GM23338 (cell line): ENCODE measurements at regions not wholly inside any gene's neighbourhood (a gene's known extent, or its start where the extent isn't known, plus 50 kb on each side); places are given as distances from the start of the nearest gene placed in this dataset.

Source experiments
- ATAC-seq: fragments of 200-7000 bp; cut with Tn5 transposase; 3 replicates; pipeline ENCODE4 v1.9.1; 2020
- DNase-seq: peaks from one replicate; pipeline ENCODE4 v3.0.0-alpha.2; 2015; ENCODE audit warnings: low spot score
- H2AFZ ChIP-seq: fragments of 200-600 bp; sonication (generic); 2 replicates; pipeline ENCODE4 v1.8.0; 2016; ENCODE audit warnings: antibody characterized with exemption, mild to moderate bottlenecking, moderate library complexity
- H3F3A ChIP-seq: fragments of 200-600 bp; sonication (generic); replicated peaks from 2 replicates; pipeline ENCODE4 v1.8.0; 2017; ENCODE audit warnings: antibody characterized with exemption, mixed run types, low read depth
- H3K27ac ChIP-seq: fragments of 200-600 bp; sonication (generic); 2 replicates; pipeline ENCODE4 v1.6.1; 2016; ENCODE audit warnings: low read depth
- H3K27me3 ChIP-seq: fragments of 200-600 bp; sonication (generic); 2 replicates; pipeline ENCODE4 v1.8.0; 2016; ENCODE audit warnings: mild to moderate bottlenecking, mixed run types, moderate library complexity; ENCODE audit not compliant: insufficient read depth
- H3K36me3 ChIP-seq: fragments of 200-600 bp; sonication (generic); 2 replicates; pipeline ENCODE4 v1.8.0; 2016; ENCODE audit warnings: mild to moderate bottlenecking; ENCODE audit not compliant: insufficient read depth
- H3K4me1 ChIP-seq: fragments of 200-600 bp; sonication (generic); 2 replicates; pipeline ENCODE4 v1.8.0; 2016; ENCODE audit warnings: mild to moderate bottlenecking, moderate library complexity; ENCODE audit not compliant: insufficient read depth
- H3K4me2 ChIP-seq: fragments of 200-600 bp; sonication (generic); 2 replicates; pipeline ENCODE4 v1.7.1; 2017; ENCODE audit warnings: mixed run types
- H3K4me3 ChIP-seq: fragments of 200-600 bp; sonication (generic); 2 replicates; pipeline ENCODE4 v1.6.1; 2016; ENCODE audit warnings: mixed run types
- H3K79me2 ChIP-seq: fragments of 200-600 bp; sonication (generic); replicated peaks from 2 replicates; pipeline ENCODE4 v1.8.0; 2017; ENCODE audit warnings: mild to moderate bottlenecking; ENCODE audit not compliant: insufficient read depth
- H3K9me2 ChIP-seq: fragments of 200-600 bp; sonication (generic); 2 replicates; pipeline ENCODE4 v1.8.0; 2017; ENCODE audit not compliant: insufficient read depth
- H4K20me1 ChIP-seq: fragments of 200-600 bp; sonication (generic); replicated peaks from 2 replicates; pipeline ENCODE4 v1.8.0; 2017; ENCODE audit warnings: mild to moderate bottlenecking; ENCODE audit not compliant: insufficient read depth
- H3K27ac Mint-ChIP-seq: 2 replicates; pipeline ENCODE4 v1.8.0; 2020; ENCODE audit warnings: inconsistent platforms, mild to moderate bottlenecking, moderate library complexity, mixed read lengths
- H3K27me3 Mint-ChIP-seq: 3 replicates; pipeline ENCODE4 v1.8.0; 2022; ENCODE audit warnings: low read depth, mild to moderate bottlenecking, moderate library complexity, mixed read lengths, inconsistent platforms; ENCODE audit not compliant: insufficient read depth, poor library complexity
- H3K36me3 Mint-ChIP-seq: 3 replicates; pipeline ENCODE4 v1.8.0; 2021; ENCODE audit warnings: low read depth, mild to moderate bottlenecking, inconsistent platforms, moderate library complexity, mixed read lengths
- H3K4me1 Mint-ChIP-seq: 3 replicates; pipeline ENCODE4 v1.8.0; 2020; ENCODE audit warnings: mild to moderate bottlenecking, inconsistent platforms, mixed read lengths
- H3K4me3 Mint-ChIP-seq: 3 replicates; pipeline ENCODE4 v1.8.0; 2021; ENCODE audit warnings: moderate library complexity, mild to moderate bottlenecking, inconsistent platforms, mixed read lengths
- H3K9me3 Mint-ChIP-seq: 3 replicates; pipeline ENCODE4 v1.8.0; 2020; ENCODE audit warnings: moderate library complexity, mild to moderate bottlenecking, inconsistent platforms, mixed read lengths
- CREB1 ChIP-seq: fragments of 250-450 bp; sonication (Bioruptor Pico); IDR thresholded peaks from 2 replicates; pipeline ENCODE4 v1.5.0; 2020; ENCODE audit warnings: low read depth, mild to moderate bottlenecking, moderate library complexity
- EZH2 ChIP-seq: fragments of 200-600 bp; sonication (generic); IDR thresholded peaks from one replicate; pipeline ENCODE4 v1.8.0; 2017; ENCODE audit warnings: antibody characterized with exemption, mild to moderate bottlenecking, low read depth; ENCODE audit not compliant: unreplicated experiment
- EZH2phosphoT487 ChIP-seq: fragments of 200-600 bp; sonication (generic); IDR thresholded peaks from one replicate; pipeline ENCODE4 v1.8.1; 2018; ENCODE audit warnings: antibody characterized with exemption; ENCODE audit not compliant: unreplicated experiment
- POLR2AphosphoS5 ChIP-seq: IDR thresholded peaks from 2 replicates; pipeline ENCODE4 v1.6.1; 2016; ENCODE audit warnings: antibody characterized with exemption, low read depth
- STAT1 ChIP-seq: IDR thresholded peaks from one replicate; pipeline ENCODE4 v1.6.1; 2016; ENCODE audit warnings: antibody characterized with exemption; ENCODE audit not compliant: unreplicated experiment
- ZNF331 ChIP-seq: fragments of 250-450 bp; sonication (Bioruptor Pico); IDR thresholded peaks from 2 replicates; pipeline ENCODE4 v1.5.0; 2020; ENCODE audit warnings: low read depth, mild to moderate bottlenecking, moderate library complexity
- TF ChIP-seq, protein P1 (sequence below), 2 experiments: fragments of 200-600 bp in 1 of 2; sonication (generic) in 1 of 2; conservative IDR thresholded peaks; 2 replicates each; pipeline versions ENCODE4 v1.5.1 to v1.6.1; 2016 to 2017; ENCODE audit warnings: antibody characterized with exemption in 2 of 2, low read depth in 2 of 2, mild to moderate bottlenecking in 2 of 2, moderate library complexity in 1 of 2

DNA sequence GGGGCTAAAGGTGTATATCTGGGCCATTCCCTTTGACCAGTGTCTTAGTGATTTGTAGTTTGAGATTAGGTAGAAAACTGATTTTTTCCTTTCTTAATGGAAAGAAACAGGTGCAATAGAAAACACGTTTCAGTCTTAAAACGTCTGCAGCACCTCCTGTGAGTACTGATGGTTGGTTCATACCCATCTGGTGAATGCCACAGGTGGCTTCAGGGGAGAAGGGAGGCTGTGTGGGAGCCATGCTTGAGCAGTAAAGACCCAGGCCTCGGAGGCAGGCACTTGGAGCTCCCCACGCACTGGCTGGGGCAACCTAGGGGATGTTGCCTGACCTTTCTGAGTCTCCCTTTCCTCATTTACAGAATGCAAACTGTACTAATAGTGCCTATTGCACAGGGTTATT is 171.5 kb upstream of the GRB10 start:
- no peak overlapping the region for H3K4me2 ChIP-seq
- H3K36me3 ChIP-seq: no peaks in the 10 kb centered on the region
- peaks cover 11% of the 10 kb centered on the region; the same call in 1 of the 2 replicates for H3K9me2 ChIP-seq
- H3K4me1 ChIP-seq: peaks cover 11% of the 10 kb centered on the region
- no peak overlapping the region for H3K27ac ChIP-seq
- TF ChIP-seq ZNF331 (CRISPR knock-in tag) (no peak), EZH2phosphoT487 (no peak)
- H3K9me3 Mint-ChIP-seq: peaks cover 38% of the 10 kb centered on the region
- H3K79me2 ChIP-seq: no peaks in the 10 kb centered on the region
- H3K4me1 Mint-ChIP-seq: peaks cover 21% of the 10 kb centered on the region
- no peak for ATAC-seq
- peaks cover 4% of the 10 kb centered on the region; the same call in 1 of the 2 replicates for H4K20me1 ChIP-seq
- H3K36me3 Mint-ChIP-seq: peaks cover 17% of the 10 kb centered on the region
- H3K4me3 ChIP-seq: no peak overlapping the region
- no peak overlapping the region for H3K27ac Mint-ChIP-seq
- no peak overlapping the region for H3K4me3 Mint-ChIP-seq
- no peaks in the 10 kb centered on the region for H3F3A ChIP-seq
- peaks cover 68% of the 10 kb centered on the region for H3K27me3 ChIP-seq
- DNase-seq: no peak
- no peak overlapping the region for H2AFZ ChIP-seq
- peaks cover 70% of the 10 kb centered on the region for H3K27me3 Mint-ChIP-seq

DNA sequence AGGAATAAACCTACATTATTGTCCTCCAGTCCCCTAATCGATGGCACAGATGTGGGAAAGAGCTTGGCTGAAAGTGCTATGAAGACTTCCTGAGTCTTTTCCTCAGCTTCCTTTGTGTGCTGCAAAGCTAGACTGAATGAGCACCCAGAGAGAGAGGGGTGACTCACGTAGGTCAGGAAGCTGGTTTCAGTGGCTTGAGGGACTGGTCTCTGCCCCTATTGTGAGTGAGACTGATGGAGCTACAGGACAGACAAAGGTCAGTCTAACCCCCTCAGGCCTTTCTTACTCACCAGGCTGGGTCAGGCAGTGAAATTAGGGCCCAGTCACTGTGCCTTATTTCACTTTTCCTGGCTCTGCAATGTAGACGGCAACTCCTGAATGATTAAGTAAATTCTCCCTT is 171.1 kb upstream of the GRB10 start:
- H2AFZ ChIP-seq: no peak overlapping the region
- peak; percentile 34; the same call in 1 of the 3 replicates for ATAC-seq

GRCh38 chr7:50953303-50953702 is 170.6 kb upstream of the GRB10 start:
- H3K27ac ChIP-seq: no peak overlapping the region
- H3K79me2 ChIP-seq: no peaks in the 10 kb centered on the region
- H3K4me1 ChIP-seq: peaks cover 11% of the 10 kb centered on the region
- H4K20me1 ChIP-seq: peaks cover 4% of the 10 kb centered on the region; the same call in 1 of the 2 replicates
- H3K36me3 Mint-ChIP-seq: peaks cover 18% of the 10 kb centered on the region
- H3K4me1 Mint-ChIP-seq: peaks cover 19% of the 10 kb centered on the region
- H3K27ac Mint-ChIP-seq: no peak overlapping the region
- ATAC-seq (no peak), DNase-seq (no peak)
- H3K4me2 ChIP-seq: no peak overlapping the region
- peaks cover 40% of the 10 kb centered on the region for H3K9me3 Mint-ChIP-seq
- H3K9me2 ChIP-seq: peaks cover 11% of the 10 kb centered on the region; the same call in 1 of the 2 replicates
- peaks cover 58% of the 10 kb centered on the region for H3K27me3 ChIP-seq
- H3K4me3 ChIP-seq: no peak overlapping the region
- no peak overlapping the region for H2AFZ ChIP-seq
- H3F3A ChIP-seq: no peaks in the 10 kb centered on the region
- H3K36me3 ChIP-seq: no peaks in the 10 kb centered on the region
- peaks cover 61% of the 10 kb centered on the region for H3K27me3 Mint-ChIP-seq
- no peak overlapping the region for H3K4me3 Mint-ChIP-seq
- TF ChIP-seq POLR2AphosphoS5: no peak
- TF ChIP-seq, protein P1, sequence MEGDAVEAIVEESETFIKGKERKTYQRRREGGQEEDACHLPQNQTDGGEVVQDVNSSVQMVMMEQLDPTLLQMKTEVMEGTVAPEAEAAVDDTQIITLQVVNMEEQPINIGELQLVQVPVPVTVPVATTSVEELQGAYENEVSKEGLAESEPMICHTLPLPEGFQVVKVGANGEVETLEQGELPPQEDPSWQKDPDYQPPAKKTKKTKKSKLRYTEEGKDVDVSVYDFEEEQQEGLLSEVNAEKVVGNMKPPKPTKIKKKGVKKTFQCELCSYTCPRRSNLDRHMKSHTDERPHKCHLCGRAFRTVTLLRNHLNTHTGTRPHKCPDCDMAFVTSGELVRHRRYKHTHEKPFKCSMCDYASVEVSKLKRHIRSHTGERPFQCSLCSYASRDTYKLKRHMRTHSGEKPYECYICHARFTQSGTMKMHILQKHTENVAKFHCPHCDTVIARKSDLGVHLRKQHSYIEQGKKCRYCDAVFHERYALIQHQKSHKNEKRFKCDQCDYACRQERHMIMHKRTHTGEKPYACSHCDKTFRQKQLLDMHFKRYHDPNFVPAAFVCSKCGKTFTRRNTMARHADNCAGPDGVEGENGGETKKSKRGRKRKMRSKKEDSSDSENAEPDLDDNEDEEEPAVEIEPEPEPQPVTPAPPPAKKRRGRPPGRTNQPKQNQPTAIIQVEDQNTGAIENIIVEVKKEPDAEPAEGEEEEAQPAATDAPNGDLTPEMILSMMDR (conservative IDR thresholded peaks at IDR 0.05; ENCODE audit: low read depth in 2 of 2): peak in 1 of 2 experiments; percentile 24; a peak in 1 of 4 replicates

More for the DNA sequence above, 171.1 kb upstream of the GRB10 start:
- Mint-ChIP-seq H3K9me3 (peaks cover 38% of the 10 kb centered on the region), H3K36me3 (peaks cover 17% of the 10 kb centered on the region), H3K4me3 (no peak overlapping the region), H3K4me1 (peaks cover 21% of the 10 kb centered on the region), H3K27ac (no peak overlapping the region), H3K27me3 (peaks cover 66% of the 10 kb centered on the region)
- no peak for DNase-seq
- no peaks in the 10 kb centered on the region for H3K79me2 ChIP-seq
- peaks cover 11% of the 10 kb centered on the region for H3K4me1 ChIP-seq
- TF ChIP-seq CREB1 (CRISPR knock-in tag) (no peak), EZH2 (no peak), STAT1 (no peak)
- TF ChIP-seq, protein P1 (conservative IDR thresholded peaks at IDR 0.05; ENCODE audit: low read depth in 2 of 2): no peak
- H3K9me2 ChIP-seq: peaks cover 11% of the 10 kb centered on the region; the same call in 1 of the 2 replicates
- H3K27ac ChIP-seq: no peak overlapping the region
- peaks cover 64% of the 10 kb centered on the region for H3K27me3 ChIP-seq
- H3K4me2 ChIP-seq: no peak overlapping the region
- H3K36me3 ChIP-seq: no peaks in the 10 kb centered on the region
- H3F3A ChIP-seq: no peaks in the 10 kb centered on the region
- no peak overlapping the region for H3K4me3 ChIP-seq
- H4K20me1 ChIP-seq: peaks cover 4% of the 10 kb centered on the region; the same call in 1 of the 2 replicates
